ENCODE measurements at regions not wholly inside any gene's neighbourhood (a gene's known extent, or its start where the extent isn't known, plus 50 kb on each side); places are given as distances from the start of the nearest gene placed in this dataset.
A peak's percentile ranks its signal among the peaks of the same experiment; 100 is the strongest.

DNA sequence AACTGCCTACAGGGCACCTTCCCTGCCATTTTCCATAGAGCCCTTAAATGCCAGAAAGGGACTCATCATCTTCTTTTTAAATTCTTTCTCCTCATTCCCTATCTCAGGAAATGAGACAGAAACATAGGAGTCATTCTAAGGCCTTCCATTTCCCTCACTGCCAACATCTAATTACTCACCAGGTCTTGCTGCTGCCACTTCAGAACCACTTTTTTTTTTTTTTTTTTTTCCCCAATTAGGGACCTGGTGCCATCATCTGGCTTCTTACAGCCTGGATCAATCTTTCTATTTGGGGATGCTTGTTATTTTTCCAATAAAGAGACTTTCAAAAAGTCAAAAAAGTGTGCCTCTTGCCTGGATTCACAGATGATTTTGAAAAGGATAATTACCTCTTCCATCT is 373.4 kb downstream of the LPIN1 start:
- DNase-seq (ENCODE audit: low read depth, low spot score), result no peak
- H3K4me3 ChIP-seq (ENCODE audit: low read length), result no peak overlapping the region

DNA sequence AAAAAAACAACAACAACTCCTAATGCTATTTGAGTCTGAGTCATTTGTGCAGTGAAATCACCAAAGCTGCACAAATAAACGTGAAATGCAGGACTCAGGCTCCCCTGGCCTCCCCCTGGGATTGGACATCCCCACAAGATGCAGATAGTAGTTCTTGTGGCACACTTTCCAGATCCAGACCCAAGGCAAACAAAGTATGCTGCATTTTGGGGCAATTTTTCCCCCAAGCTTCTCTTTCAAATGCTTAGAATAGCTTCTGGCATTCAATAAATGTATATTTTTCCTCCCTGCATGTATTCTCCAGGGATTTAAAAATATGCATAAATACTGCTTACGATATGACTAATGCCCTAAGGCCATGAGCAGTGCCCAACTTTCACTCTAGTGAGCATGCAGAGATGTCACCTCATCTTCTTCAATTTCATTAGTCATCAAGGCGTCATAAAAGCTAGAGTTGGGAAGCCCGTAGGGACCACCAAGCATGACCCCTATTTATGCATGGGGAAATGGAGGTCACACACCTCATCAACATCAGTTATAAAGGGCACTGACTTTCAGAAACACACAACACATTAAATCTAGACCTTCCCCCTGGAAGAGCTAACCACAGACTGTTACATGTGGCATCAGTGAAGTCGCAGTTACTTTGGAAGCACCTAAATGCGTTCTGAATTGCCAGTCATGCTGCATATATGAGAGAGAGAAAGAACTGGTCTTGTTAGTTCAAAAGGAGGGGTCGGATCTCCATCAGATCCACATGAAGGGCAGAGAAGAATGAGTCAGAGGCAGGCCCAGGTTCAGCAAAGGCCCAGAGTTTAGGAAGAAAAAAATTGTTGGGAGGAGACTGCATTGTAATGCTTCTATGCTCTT is 374.1 kb downstream of the LPIN1 start:
- DNase-seq (ENCODE audit: low read depth, low spot score), result no peak
- H3K4me3 ChIP-seq (ENCODE audit: low read length), result no peak overlapping the region

DNA sequence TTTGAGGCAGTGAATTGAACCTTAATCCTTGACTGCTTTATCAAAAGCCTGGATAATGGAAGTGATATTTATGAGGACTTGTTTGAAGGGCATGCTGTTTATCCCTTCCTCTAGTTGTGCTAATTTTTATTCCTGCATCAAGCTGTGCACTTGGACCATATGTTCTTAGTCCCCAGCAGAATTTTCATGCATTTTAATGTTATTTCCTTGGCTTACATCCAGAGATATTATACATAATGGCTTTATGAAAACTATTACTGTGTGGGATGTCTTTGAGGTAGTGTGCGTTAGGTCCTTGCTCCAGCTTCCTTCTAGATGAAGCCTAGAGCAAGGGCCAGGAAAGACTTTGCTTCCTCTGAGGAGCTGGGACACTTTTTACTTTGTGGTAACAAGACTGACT is 378.4 kb downstream of the LPIN1 start:
- no peak for DNase-seq (ENCODE audit: low read depth, low spot score)

DNA sequence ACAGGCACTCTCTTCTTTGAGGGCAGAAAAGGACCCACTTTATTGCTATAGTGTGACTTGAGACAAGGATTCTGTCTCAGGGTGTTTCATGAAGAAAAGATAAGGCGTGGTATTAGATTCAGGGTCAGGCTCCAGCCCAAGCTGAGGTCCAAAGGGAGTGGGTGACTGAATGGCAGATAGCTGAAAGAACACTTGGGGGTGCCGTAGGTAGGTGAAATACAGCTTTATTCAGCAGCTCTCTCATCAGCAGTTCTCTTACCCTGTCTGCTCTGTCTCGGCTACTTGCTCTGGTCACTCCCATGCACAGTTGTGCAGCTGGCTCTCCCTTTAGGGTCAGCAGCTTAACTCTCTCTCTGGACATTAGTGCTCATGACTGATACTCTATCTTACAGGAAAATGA is 379.9 kb downstream of the LPIN1 start:
- DNase-seq (ENCODE audit: low read depth, low spot score), result no peak
- H3K4me3 ChIP-seq (ENCODE audit: low read length), result no peak overlapping the region

More for the DNA sequence above, 378.4 kb downstream of the LPIN1 start:
- no peak overlapping the region for H3K4me3 ChIP-seq (ENCODE audit: low read length)

DNA sequence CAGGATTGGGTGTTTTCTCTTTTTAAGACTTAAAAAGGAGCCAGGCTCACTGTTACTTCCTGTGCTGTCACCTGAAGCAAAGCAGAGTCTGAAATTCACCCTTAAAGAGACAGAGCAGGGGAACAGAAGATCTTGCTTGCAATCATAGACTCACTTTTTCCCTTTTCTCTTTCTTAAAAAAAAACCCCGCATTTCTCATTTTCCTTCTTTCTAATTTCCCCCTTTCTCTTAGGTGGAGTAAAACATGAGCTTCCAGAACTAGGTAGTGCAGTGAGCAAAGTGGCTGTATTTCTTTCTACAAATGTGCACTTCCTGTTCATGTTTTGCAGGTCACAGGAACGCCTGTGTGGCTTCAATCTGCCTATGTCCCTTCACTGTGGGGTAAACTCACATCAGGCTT is 381.2 kb downstream of the LPIN1 start:
- H3K4me3 ChIP-seq (ENCODE audit: low read length), result no peak overlapping the region
- peak; percentile 17 for DNase-seq (ENCODE audit: low read depth, low spot score)

DNA sequence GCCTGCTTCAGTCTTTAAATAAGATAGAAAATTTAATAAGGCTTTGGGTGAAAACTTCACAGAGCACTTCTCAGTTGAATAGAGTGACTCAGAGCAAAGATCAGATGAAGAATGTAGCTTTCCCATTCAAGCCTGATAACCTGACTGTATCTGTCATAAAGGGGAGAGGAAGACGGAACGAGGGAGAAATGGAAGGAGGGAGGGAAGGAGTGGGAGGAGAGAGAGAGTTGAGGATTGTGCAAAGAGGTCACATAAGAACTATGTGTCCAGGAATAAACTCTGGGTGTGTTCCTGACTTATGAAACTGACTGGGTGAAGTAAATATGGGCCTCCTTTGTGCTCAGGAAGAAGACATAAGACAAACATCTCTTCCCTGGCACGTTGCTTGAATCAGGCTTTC is 385.5 kb downstream of the LPIN1 start:
- no peak for DNase-seq (ENCODE audit: low read depth, low spot score)
- no peak overlapping the region for H3K4me3 ChIP-seq (ENCODE audit: low read length)

DNA sequence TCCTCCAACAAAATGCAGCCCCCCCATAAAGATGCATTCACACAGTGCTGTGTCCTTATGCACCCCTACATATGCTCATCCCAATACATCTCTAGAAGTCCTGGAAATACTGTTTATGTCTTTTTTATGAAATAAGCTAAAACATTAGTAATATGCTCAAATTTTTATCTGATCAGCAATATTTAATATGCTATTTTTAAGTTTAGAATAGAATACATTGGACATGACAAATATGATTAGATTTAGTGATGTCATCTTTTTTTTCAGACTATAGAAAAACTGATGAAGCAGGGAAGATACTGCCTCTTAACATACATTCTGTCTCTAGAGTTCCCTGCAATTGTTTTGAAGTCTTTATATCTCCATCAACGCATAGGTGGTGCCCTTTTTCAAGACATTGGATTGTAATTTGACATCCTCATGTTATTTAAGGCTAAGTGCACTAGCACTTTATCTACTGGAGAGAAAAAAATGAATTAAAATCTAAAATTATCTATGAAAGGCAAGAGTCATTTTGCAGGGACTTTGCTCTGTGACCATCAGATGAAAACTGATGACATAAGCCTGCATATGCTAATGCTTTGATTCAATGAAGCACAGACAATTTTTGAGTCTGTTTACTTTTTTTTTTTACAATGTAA is 395.3 kb downstream of the LPIN1 start:
- H3K4me3 ChIP-seq (ENCODE audit: low read length), result no peak overlapping the region
- DNase-seq (ENCODE audit: low read depth, low spot score), result no peak

DNA sequence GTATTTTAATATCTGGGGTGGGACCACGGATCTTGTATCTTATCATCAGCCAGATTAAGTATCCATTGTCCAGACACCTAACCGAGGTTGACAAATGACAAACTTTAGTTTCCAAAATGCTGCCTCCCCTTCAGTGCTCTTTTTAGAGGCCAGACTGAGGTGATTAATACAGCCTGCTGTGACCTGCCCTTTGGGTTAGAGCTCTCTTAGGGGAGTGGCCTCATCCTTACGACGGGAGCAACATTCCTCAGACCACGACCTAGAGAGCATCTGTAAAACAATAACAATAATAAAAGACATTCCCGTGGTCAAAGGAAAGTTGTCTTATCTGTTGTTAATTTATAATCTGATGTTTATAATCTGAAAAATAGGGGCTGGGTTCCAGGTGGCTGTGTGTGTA is 405.3 kb downstream of the LPIN1 start:
- DNase-seq (ENCODE audit: low read depth, low spot score), result no peak
- no peak overlapping the region for H3K4me3 ChIP-seq (ENCODE audit: low read length)

DNA sequence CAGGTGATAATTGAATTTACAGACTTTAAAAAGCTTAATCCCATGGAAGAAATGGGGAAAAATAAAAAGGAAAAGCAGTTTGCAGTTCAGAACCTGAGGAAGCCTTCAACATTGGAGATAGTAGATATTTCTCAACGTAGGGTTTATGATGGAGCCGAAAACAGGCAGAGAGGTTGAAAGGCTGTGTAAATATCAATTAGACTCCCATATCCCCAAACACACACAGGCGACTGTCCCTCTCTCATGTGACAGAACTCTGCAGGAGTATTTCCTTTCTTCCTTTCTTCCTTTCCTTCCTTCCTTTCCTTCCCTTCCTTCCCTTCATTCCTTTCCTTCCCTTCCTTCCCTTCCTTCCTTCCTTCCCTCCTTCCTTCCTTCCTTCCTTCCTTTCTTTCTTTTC is 406.5 kb downstream of the LPIN1 start:
- DNase-seq (ENCODE audit: low read depth, low spot score), result no peak

DNA sequence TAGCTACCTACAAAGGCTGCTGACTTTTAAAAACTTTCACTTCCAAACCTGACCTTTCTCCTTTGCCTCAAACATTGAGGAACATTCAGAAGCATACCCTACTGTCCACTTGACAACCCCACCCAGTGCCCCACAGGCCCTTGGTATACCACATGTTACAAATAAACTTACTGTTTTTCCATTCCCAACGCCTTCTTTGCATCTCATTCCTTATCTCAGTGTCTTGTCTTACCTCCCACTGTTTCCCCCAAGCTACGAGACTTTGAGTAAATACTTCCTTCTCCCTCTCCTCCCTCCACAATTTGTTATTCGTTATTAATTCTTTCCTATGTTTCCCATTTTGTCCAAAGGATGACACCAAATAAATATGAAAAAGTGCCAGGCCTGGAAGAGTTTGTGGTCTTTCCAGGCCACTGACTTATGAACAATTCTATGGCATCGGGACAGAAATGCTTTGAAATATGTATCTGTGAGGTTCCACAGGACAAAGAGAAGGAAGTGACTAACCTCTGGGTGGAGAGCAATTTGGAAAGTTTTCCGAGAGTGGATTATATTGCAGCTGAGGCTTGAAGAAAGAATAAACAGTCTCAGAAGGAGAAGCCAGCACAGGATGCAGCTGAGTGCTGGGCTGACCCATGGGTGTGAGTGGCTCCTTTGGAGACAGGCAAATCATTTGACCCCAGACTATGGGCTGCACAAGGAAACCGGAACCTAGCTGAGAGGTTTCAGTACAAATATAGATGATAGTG is 409.0 kb downstream of the LPIN1 start:
- H3K4me3 ChIP-seq (ENCODE audit: low read length), result no peak overlapping the region
- DNase-seq (ENCODE audit: low read depth, low spot score), result no peak

More for the DNA sequence above, 406.5 kb downstream of the LPIN1 start:
- H3K4me3 ChIP-seq (ENCODE audit: low read length), result no peak overlapping the region

DNA sequence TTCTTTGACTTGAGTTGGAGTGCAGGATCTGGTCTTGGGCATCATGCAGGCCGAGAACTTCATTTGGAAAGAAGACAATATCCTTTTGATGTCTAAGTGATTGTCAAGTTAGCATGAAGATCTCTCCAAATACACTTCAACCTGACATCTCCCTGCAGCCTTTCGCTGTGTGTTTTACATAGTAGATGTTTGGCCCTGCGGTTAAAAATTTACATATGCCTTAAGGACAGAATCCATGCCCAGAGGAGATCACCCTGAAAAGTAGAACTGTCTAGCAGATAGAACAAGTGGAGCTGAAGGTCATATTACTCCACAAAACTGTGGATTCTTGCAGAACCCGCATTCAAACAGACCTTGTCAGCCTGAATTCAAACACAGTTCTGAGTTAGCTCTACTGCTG is 409.9 kb downstream of the LPIN1 start:
- H3K4me3 ChIP-seq (ENCODE audit: low read length), result no peak overlapping the region
- no peak for DNase-seq (ENCODE audit: low read depth, low spot score)

DNA sequence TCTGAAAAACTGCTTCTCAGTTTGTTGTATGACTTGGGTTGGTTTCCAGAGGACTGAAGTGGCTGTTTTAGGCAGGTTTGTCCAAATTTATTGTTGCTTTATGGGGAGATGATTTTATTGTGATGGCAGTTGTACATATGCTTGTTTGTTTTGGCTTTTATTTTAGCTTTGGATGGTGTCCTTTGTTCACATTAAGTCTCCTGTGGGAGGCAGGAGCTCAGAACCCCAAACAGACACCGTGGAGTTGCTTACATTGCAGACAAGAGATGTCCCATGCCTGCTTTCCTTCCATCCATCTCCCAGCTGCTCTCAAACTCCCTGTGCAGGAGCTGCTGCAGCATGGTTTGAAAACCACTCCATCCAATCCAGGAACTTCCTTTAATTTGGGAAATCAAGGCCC is 414.7 kb downstream of the LPIN1 start:
- no peak overlapping the region for H3K4me3 ChIP-seq (ENCODE audit: low read length)
- no peak for DNase-seq (ENCODE audit: low read depth, low spot score)

DNA sequence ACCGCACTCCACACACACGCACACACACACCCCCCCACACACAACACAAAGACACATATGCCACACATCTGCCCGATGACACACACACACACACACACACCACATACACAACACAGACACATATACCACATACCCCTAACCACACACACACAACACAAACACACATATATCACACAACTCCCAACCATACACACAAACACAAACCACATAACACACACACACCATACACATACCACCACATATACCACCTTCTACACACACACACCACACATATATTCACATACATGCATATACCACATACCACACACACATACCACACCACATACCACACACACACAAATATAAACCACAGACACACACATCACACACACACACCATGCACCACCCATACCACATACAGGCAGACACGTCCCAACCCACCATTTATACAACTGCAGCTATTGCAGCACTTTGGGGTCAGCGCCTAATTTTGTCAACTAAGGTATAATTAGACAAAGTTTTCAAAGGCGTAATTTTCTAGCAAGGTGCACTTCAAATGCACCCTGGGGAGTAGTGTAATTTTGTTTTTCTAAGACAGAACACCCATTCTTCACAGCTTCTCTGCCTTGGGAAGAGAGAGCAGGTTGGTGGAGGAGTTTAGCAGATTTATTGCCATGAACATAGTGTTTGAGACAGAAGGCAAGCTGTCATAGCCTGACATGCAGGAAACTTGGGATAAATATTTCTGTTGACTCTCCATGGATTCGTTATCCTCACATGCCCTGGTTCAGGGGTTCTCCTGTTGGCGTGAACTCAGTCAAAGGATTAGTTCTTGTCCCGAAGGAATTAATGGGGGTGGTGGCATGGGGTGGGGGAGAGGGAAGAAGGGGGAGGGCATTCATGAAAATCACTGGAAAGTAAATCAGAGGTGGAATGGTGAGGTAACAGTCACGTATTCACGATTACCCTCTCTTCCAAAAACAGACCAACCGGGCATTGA is 416.1 kb downstream of the LPIN1 start:
- DNase-seq (ENCODE audit: low read depth, low spot score), result no peak
- H3K4me3 ChIP-seq (ENCODE audit: low read length), result no peak overlapping the region

DNA sequence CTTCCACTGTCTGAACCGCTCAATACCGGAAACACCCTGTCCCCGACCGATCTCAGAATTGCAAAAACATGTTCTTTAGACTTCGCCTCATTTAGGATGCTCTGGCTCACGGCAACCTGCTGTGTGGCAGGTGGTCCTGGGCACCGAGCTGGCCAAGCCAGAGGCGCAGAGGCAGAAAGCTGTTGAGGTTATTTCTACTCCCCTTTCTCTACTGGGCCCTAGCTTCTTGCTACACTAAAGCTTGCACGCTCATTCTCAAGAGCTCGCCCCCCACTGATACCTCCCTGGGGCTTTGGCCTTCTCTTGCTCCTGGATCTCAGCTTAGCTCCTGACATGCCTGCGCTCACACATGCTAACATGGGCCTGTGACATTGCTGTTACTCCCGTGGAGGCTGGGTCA is 417.4 kb downstream of the LPIN1 start:
- no peak overlapping the region for H3K4me3 ChIP-seq (ENCODE audit: low read length)
- DNase-seq (ENCODE audit: low read depth, low spot score), result no peak

DNA sequence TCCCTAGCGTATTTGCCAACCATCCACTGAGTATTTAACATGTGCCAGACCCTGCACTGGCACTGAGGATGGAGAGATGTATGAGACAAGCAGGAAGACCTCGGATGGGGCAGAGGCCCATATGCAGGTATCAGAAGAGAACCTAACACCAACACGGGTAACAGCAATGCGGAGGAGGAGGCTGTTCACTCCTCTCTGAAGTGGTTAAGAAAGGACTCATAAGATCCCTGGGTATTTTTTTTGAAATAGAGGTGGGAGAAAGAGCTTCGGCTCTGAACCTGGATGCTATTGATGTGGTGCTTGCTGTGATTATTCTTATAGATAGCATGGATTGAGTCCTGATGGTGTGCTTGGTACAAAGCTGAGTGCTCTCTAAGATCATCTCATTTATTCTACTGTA is 418.3 kb downstream of the LPIN1 start:
- DNase-seq (ENCODE audit: low read depth, low spot score), result peak; percentile 16
- no peak overlapping the region for H3K4me3 ChIP-seq (ENCODE audit: low read length)

DNA sequence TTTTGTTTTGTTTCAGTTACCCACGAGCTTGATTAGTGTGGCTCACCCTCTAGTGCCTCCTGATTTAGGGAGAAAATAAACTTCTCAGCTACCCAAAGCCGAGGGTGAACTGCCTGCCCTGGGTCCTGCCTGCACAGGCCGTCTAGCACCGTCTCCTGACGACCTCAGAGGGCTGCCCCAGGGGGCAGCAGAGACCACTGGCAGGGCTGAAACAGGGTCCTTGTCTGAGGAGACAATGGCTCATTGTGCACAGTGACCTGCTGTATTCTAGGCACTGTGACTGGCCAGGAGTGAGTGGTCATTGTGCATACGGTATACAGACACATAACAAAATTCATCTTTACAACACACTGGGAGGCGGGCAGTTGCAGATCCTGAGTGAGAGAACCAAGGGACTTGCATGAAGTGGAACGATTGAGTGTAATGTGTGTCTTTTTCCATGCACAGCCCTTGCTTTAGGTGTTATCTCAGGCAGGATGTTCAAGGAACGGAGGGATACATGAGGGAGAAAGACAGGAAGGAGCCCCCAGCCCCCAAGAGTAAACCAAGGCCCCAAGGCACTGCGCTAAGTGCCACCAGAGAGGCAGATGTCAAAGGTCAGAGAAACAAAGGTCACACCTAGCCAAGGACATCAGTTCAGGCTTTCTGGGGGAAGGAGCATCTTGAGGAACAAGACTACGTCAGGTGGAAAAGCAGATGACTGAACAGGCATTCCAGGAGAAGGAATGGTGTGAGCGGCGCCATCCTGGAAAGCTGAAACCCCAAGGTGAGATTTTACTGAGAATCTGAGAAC is 421.3 kb downstream of the LPIN1 start:
- no peak for DNase-seq (ENCODE audit: low read depth, low spot score)
- H3K4me3 ChIP-seq (ENCODE audit: low read length), result no peak overlapping the region

DNA sequence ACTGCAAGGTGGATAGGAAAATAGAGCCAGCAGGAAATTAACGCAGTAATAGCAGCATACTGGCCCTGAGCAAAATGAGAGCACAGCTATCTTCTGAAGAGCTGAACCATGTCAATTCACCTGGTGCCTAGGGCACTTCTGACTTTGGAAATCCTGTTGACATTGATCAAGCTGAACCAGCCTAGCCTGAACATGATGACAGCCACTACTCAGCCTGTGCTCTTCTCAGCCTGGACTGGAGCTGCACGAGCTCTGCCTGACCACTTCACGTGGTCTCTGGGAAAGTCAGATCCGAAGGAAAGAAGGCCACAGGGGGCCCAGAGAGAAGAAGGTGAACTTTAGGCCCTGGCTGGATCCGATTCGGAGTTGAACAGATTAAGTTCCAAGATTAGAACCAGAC is 421.9 kb downstream of the LPIN1 start:
- H3K4me3 ChIP-seq (ENCODE audit: low read length), result no peak overlapping the region
- DNase-seq (ENCODE audit: low read depth, low spot score), result no peak

DNA sequence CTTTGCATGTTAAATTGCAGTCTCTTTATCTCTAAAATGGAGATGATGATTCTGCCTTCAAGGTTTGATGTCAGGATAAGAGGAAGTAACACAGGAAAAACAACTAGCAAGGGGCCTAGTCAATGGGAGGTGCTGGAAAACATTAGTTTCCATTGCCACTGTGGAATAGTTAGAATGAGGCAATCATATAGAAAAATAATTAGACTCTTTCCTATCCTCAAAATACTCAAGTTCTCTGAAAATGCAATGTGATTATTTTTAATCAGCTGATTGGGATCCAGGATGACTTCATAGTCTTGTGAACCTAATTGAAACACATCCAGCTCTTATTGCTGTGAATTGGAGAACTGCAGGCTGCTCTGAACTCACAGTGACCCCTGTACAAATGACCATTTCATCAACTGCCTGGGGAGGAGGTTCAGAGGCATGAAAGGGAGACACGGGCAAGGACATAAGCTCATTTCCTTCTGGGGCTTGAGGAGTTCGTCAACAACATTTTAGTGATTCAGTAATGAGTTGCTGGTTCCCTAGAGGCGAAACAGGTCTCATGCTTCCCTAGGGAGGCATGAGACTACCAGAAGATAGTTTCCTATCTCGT is 422.5 kb downstream of the LPIN1 start:
- no peak overlapping the region for H3K4me3 ChIP-seq (ENCODE audit: low read length)
- DNase-seq (ENCODE audit: low read depth, low spot score), result no peak
